Nephron progenitor cell (in vitro differentiated cells): ENCODE measurements at regions not wholly inside any gene's neighbourhood (a gene's known extent, or its start where the extent isn't known, plus 50 kb on each side); places are given as distances from the start of the nearest gene placed in this dataset.
A peak's percentile ranks its signal among the peaks of the same experiment; 100 is the strongest.

Source experiments
- DNase-seq: peaks from one replicate; pipeline ENCODE4 v3.0.0; 2021
- H3K27ac Mint-ChIP-seq: 2 replicates; pipeline ENCODE4 v1.8.0; 2021; ENCODE audit warnings: mild to moderate bottlenecking, moderate library complexity, mixed read lengths
- H3K27me3 Mint-ChIP-seq: 2 replicates; pipeline ENCODE4 v1.8.0; 2021; ENCODE audit warnings: mild to moderate bottlenecking, low read depth, mixed read lengths; ENCODE audit not compliant: poor library complexity
- H3K36me3 Mint-ChIP-seq: 2 replicates; pipeline ENCODE4 v1.8.0; 2021; ENCODE audit warnings: low read depth, mixed read lengths
- H3K4me1 Mint-ChIP-seq: 2 replicates; pipeline ENCODE4 v1.8.0; 2021; ENCODE audit warnings: mixed read lengths
- H3K4me3 Mint-ChIP-seq: 2 replicates; pipeline ENCODE4 v1.8.0; 2021; ENCODE audit warnings: mild to moderate bottlenecking, moderate library complexity, mixed read lengths
- H3K9me3 Mint-ChIP-seq: 2 replicates; pipeline ENCODE4 v1.8.0; 2021; ENCODE audit warnings: mild to moderate bottlenecking, moderate library complexity, mixed read lengths
- TF ChIP-seq, protein P1 (sequence below): fragments of 200-600 bp; sonication (generic); IDR thresholded peaks from 2 replicates; pipeline ENCODE4 v1.5.0; 2021; ENCODE audit warnings: antibody characterized with exemption

DNA sequence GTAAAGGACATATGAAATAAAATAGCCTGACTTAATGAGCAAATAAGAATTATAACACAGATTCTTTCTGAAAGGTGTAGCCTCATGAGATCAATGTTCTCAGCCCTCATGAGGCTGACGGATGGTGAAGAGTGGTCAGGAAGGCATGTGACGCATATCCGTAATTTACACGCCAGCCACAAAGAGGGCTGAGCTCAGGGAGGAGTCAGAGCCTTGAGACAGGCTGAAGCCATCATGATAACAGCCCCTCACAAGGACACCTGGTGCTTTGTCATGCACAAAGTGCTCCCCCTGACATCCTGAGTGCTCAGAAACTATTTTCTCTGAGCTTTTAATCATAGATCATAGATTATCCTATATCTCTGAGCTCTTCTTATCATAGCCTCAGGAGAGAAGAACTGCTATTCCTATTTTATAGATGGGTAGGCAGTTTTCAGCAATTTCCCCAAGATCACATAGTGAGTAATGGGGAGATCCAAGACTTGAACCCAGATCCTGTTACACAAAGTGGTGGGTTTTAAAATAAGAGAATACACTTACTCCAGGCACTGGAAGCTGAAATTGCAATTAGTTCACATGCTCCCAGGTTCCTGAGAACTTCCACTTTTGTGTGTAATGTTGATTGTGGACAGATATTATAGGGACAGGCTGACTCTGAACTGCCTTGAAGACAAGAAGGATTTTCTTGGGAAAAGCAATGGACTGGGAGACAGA is 267.1 kb downstream of the RPLP1 start:
- Mint-ChIP-seq H3K9me3 (no peaks in the 10 kb centered on the region), H3K27ac (no peak overlapping the region), H3K36me3 (no peaks in the 10 kb centered on the region), H3K4me1 (peaks cover 12% of the 10 kb centered on the region), H3K4me3 (no peak overlapping the region), H3K27me3 (peaks cover 15% of the 10 kb centered on the region)
- DNase-seq, result no peak
- TF ChIP-seq, protein P1, sequence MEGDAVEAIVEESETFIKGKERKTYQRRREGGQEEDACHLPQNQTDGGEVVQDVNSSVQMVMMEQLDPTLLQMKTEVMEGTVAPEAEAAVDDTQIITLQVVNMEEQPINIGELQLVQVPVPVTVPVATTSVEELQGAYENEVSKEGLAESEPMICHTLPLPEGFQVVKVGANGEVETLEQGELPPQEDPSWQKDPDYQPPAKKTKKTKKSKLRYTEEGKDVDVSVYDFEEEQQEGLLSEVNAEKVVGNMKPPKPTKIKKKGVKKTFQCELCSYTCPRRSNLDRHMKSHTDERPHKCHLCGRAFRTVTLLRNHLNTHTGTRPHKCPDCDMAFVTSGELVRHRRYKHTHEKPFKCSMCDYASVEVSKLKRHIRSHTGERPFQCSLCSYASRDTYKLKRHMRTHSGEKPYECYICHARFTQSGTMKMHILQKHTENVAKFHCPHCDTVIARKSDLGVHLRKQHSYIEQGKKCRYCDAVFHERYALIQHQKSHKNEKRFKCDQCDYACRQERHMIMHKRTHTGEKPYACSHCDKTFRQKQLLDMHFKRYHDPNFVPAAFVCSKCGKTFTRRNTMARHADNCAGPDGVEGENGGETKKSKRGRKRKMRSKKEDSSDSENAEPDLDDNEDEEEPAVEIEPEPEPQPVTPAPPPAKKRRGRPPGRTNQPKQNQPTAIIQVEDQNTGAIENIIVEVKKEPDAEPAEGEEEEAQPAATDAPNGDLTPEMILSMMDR, result no peak

DNA sequence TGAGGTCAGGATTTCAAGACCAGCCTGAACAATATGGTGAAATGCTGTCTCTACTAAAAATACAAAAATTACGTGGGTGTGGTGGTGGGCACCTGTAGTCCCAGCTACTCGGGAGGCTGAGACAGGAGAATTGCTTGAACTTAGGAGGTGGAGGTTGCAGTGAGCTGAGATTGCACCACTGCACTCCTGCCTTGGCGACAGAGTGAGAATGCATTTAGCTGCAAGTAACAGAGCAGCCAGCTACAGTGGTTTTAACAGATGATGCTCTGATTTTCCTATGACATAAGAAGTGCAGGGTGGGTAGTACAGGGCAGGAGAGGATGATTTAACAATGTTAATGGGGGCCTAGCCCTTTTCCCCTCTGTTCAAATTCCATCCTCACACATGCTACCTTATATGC is 267.9 kb downstream of the RPLP1 start:
- no peaks in the 10 kb centered on the region for H3K36me3 Mint-ChIP-seq
- TF ChIP-seq, protein P1, result no peak
- no peak overlapping the region for H3K27ac Mint-ChIP-seq
- H3K4me1 Mint-ChIP-seq, result peaks cover 12% of the 10 kb centered on the region
- no peaks in the 10 kb centered on the region for H3K9me3 Mint-ChIP-seq
- peaks cover 19% of the 10 kb centered on the region for H3K27me3 Mint-ChIP-seq
- no peak overlapping the region for H3K4me3 Mint-ChIP-seq
- DNase-seq, result no peak

DNA sequence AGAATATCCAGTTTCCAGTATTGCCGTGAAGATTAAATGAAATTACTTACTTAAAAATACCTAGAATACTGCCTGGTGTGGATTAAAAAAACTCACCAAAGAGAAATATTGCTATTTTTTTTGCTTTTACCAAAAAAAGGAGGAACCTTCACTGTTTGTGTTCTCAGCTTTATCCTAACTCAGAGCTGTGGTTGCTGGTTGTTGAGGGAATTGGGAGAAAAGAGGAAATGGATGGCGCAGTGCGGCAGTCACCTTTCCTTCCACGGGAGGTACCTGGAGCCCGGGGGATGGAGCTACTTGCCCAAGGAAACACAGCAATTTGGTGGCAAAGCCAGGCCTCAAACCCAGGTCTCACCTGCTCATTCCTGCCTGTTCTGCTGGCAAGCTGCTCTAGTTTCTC is 270.3 kb downstream of the RPLP1 start:
- no peak overlapping the region for H3K27ac Mint-ChIP-seq
- peaks cover 12% of the 10 kb centered on the region for H3K4me1 Mint-ChIP-seq
- H3K27me3 Mint-ChIP-seq, result peaks cover 25% of the 10 kb centered on the region
- DNase-seq, result no peak
- TF ChIP-seq, protein P1, result no peak
- H3K36me3 Mint-ChIP-seq, result no peaks in the 10 kb centered on the region
- no peaks in the 10 kb centered on the region for H3K9me3 Mint-ChIP-seq
- H3K4me3 Mint-ChIP-seq, result no peak overlapping the region

- DNase-seq, result no peak
- TF ChIP-seq, protein P1, result peak; percentile 36
- no peak overlapping the region for H3K4me3 Mint-ChIP-seq
- H3K36me3 Mint-ChIP-seq, result no peaks in the 10 kb centered on the region
- peaks cover 25% of the 10 kb centered on the region for H3K27me3 Mint-ChIP-seq
- peak overlapping the region; percentile 27 for H3K27ac Mint-ChIP-seq
- no peaks in the 10 kb centered on the region for H3K9me3 Mint-ChIP-seq
- H3K4me1 Mint-ChIP-seq, result peaks cover 12% of the 10 kb centered on the region
Observed at GRCh38 chr15:69723404-69724096, 270.9 kb downstream of the RPLP1 start.

- H3K27me3 Mint-ChIP-seq, result peaks cover 22% of the 10 kb centered on the region
- no peak overlapping the region for H3K4me3 Mint-ChIP-seq
- H3K9me3 Mint-ChIP-seq, result no peaks in the 10 kb centered on the region
- no peak overlapping the region for H3K27ac Mint-ChIP-seq
- no peaks in the 10 kb centered on the region for H3K36me3 Mint-ChIP-seq
- peaks cover 12% of the 10 kb centered on the region for H3K4me1 Mint-ChIP-seq
- TF ChIP-seq, protein P1, result no peak
- DNase-seq, result no peak
Observed at GRCh38 chr15:69724333-69724732, 271.7 kb downstream of the RPLP1 start.
